ENCODE measurements at regions not wholly inside any gene's neighbourhood (a gene's known extent, or its start where the extent isn't known, plus 50 kb on each side); places are given as distances from the start of the nearest gene placed in this dataset.

GRCh38 chr5:101585366-101585765, 682.3 kb upstream of the ST8SIA4 start:
- TF ChIP-seq TAF1 (IDR thresholded peaks at IDR 0.05; ENCODE audit: low read depth, low read length) (no peak), POU2F2 (IDR thresholded peaks at IDR 0.05; ENCODE audit: low read depth, low read length) (no peak), POLR2AphosphoS5 (IDR thresholded peaks at IDR 0.05; ENCODE audit: low read depth, low read length) (no peak), POLR2A (IDR thresholded peaks at IDR 0.05; ENCODE audit: low read depth, low read length) (no peak), PAX5 (IDR thresholded peaks at IDR 0.05; ENCODE audit: insufficient read depth, low read length, severe bottlenecking) (no peak), SPI1 (IDR thresholded peaks at IDR 0.05; ENCODE audit: low read depth, low read length) (no peak)
